Activated CD4-positive, alpha-beta T cell treated with anti-CD3 and anti-CD28 coated beads, Interleukin-2, Interleukin-6, amounts not matched to agents 100 ng/mL and 50 ng/mL, durations not matched to agents 16 hours and 8 hours (primary cell): ENCODE measurements at regions not wholly inside any gene's neighbourhood (a gene's known extent, or its start where the extent isn't known, plus 50 kb on each side); places are given as distances from the start of the nearest gene placed in this dataset.

ENCODE experiments used
- DNase-seq: peaks from one replicate; pipeline ENCODE4 v3.0.0-alpha.2; 2020

- no peak for DNase-seq
Measured at GRCh38 chrX:125012585-125012984, 307.1 kb upstream of the TEX13C start.

- DNase-seq = no peak
Measured at GRCh38 chrX:125029131-125029530, 290.5 kb upstream of the TEX13C start.
